Adrenal gland (tissue), 9 donors: ENCODE measurements at regions not wholly inside any gene's neighbourhood (a gene's known extent, or its start where the extent isn't known, plus 50 kb on each side); places are given as distances from the start of the nearest gene placed in this dataset.

Experiments
- DNase-seq, 7 donors: peaks; one replicate each; pipeline ENCODE4 v3.0.0-alpha.2; 2019 to 2020
- H3K27ac ChIP-seq, 5 donors: fragments of 200-600 bp; sonication (generic) in 4 of 5; 1 replicate in 3 of 5; 2 replicates in 2 of 5; pipeline versions ENCODE4 v1.5.1 to v1.8.0; 2016 to 2020; ENCODE audit warnings: mild to moderate bottlenecking in 1 of 5
- H3K27me3 ChIP-seq: fragments of 200-600 bp; 2 replicates; pipeline ENCODE4 v1.8.0; 2021
- H3K36me3 ChIP-seq, 2 donors: fragments of 200-600 bp; replicated peaks in 1 of 2; 1 replicate in 1 of 2; 2 replicates in 1 of 2; pipeline versions ENCODE4 v1.5.1 to v1.8.0; 2018 to 2022
- H3K4me1 ChIP-seq, 2 donors: fragments of 200-600 bp; replicated peaks in 1 of 2; 1 replicate in 1 of 2; 2 replicates in 1 of 2; pipeline versions ENCODE4 v1.5.1 to v1.8.0; 2018 to 2021
- H3K4me3 ChIP-seq, 4 donors: fragments of 200-600 bp; sonication (generic) in 3 of 4; one replicate each; pipeline ENCODE4 v1.5.1; 2016 to 2018
- H3K9me3 ChIP-seq, 3 donors: fragments of 200-600 bp; sonication (generic) in 1 of 3; replicated peaks in 1 of 3; 1 replicate in 2 of 3; 2 replicates in 1 of 3; pipeline versions ENCODE4 v1.5.1 to v1.8.0; 2016 to 2021
- CTCF ChIP-seq, 6 experiments: fragments of 450-650 bp in 4 of 6; fragments of 200-600 bp in 2 of 6; sonication (generic) in 1 of 6; IDR thresholded peaks; 1 replicate in 5 of 6; 2 replicates in 1 of 6; pipeline versions ENCODE4 v1.5.1 to v1.8.0; 2016 to 2021; ENCODE audit warnings: antibody characterized with exemption in 6 of 6, mild to moderate bottlenecking in 2 of 6, moderate library complexity in 1 of 6
- POLR2A ChIP-seq, 2 donors: fragments of 450-650 bp; IDR thresholded peaks; one replicate each; pipeline ENCODE4 v1.6.1; 2017; ENCODE audit warnings: antibody characterized with exemption in 2 of 2, mild to moderate bottlenecking in 2 of 2, moderate library complexity in 1 of 2
- WGBS, 4 donors: extraction: QIAGEN DNeasy Blood & Tissue Kit in 2 of 4; methylation state at CpG; one replicate each; pipeline versions ENCODE4 v1.1.5 to v1.1.7; 2013 to 2017; 5-methylcytosine and 5-hydroxymethylcytosine counted together
- intact Hi-C, 2 donors: fragments of 100-400 bp; cut with DNase I; formaldehyde crosslinking; loops; one replicate each; pipeline versions ENCODE4 v1.14.1 to v1.15.0; 2022 to 2023
- donor health status: healthy with polysubstance abuse.
- donor health status: Bipolar disorder and iron deficiency.
- donor health status: DM: yes; HTN: yes; CAD: no.
- donor health status: DM: no; HTN: no; CAD: no.
- donor health status: DM: no; HTN: no; CAD: no.

- Histone ChIP-seq H3K4me3 (no peak overlapping the region), H3K9me3 (no peaks in the 10 kb centered on the region), H3K27ac (no peak overlapping the region), H3K36me3 (no peaks in the 10 kb centered on the region), H3K27me3 (no peaks in the 10 kb centered on the region), H3K4me1 (no peaks in the 10 kb centered on the region)
- TF ChIP-seq CTCF (IDR thresholded peaks at IDR 0.05): no peak
- TF ChIP-seq POLR2A (IDR thresholded peaks at IDR 0.05): no peak
- 82 to 92% (median 85%) methylated on average over 5 of the region's 5 CpGs for whole genome bisulfite sequencing, 4 donors
- intact Hi-C loops: no loop called here
- DNase-seq: no peak
These were observed 145.0 kb upstream of the C21orf91 start for GRCh38 chr21:17964199-17964598.

GRCh38 chr21:17950591-17950990 is 131.4 kb upstream of the C21orf91 start:
- H3K4me3 ChIP-seq: no peak overlapping the region
- WGBS, 4 donors: 74 to 80% (median 78%) methylated on average over 2 of the region's 2 CpGs
- no peaks in the 10 kb centered on the region for H3K9me3 ChIP-seq
- DNase-seq: no peak
- no peaks in the 10 kb centered on the region for H3K27me3 ChIP-seq
- no peak overlapping the region for H3K27ac ChIP-seq
- intact Hi-C loops: no loop called here
- no peaks in the 10 kb centered on the region for H3K4me1 ChIP-seq
- no peaks in the 10 kb centered on the region for H3K36me3 ChIP-seq
- TF ChIP-seq POLR2A (IDR thresholded peaks at IDR 0.05) (no peak), CTCF (IDR thresholded peaks at IDR 0.05) (no peak)

GRCh38 chr21:17949421-17949820 is 130.3 kb upstream of the C21orf91 start:
- Histone ChIP-seq H3K9me3 (no peaks in the 10 kb centered on the region), H3K36me3 (no peaks in the 10 kb centered on the region), H3K27me3 (no peaks in the 10 kb centered on the region), H3K27ac (no peak overlapping the region), H3K4me1 (no peaks in the 10 kb centered on the region), H3K4me3 (no peak overlapping the region)
- intact Hi-C loops: no loop called here
- DNase-seq: no peak
- TF ChIP-seq CTCF (IDR thresholded peaks at IDR 0.05) (no peak), POLR2A (IDR thresholded peaks at IDR 0.05) (no peak)

GRCh38 chr21:17947531-17947930 is 128.4 kb upstream of the C21orf91 start:
- intact Hi-C loops: no loop called here
- H3K27me3 ChIP-seq: no peaks in the 10 kb centered on the region
- H3K4me1 ChIP-seq: no peaks in the 10 kb centered on the region
- no peak for DNase-seq
- no peaks in the 10 kb centered on the region for H3K36me3 ChIP-seq
- no peaks in the 10 kb centered on the region for H3K9me3 ChIP-seq
- H3K27ac ChIP-seq: no peak overlapping the region
- H3K4me3 ChIP-seq: no peak overlapping the region
- 35 to 48% (median 40%) methylated on average over 2 of the region's 2 CpGs for WGBS, 4 donors
- TF ChIP-seq POLR2A (IDR thresholded peaks at IDR 0.05) (no peak), CTCF (IDR thresholded peaks at IDR 0.05) (no peak)
